Activated naive CD4-positive, alpha-beta T cell treated with anti-CD3 and anti-CD28 coated beads for 36 hours (primary cell): ENCODE measurements at regions not wholly inside any gene's neighbourhood (a gene's known extent, or its start where the extent isn't known, plus 50 kb on each side); places are given as distances from the start of the nearest gene placed in this dataset.

Source experiments
- CTCF ChIA-PET: fragments of 350-600 bp; sonication (Branson Sonifier 250); formaldehyde crosslinking; loops from one replicate; lab custom pipeline; 2021; ENCODE audit warnings: antibody characterized with exemption; lab: Charles Lee
- DNase-seq: peaks from one replicate; pipeline ENCODE4 v3.0.0-alpha.2; 2020
- H3K27ac Mint-ChIP-seq: one replicate; pipeline ENCODE4 v1.8.0; 2021; ENCODE audit warnings: mild to moderate bottlenecking, mixed read lengths
- H3K27me3 Mint-ChIP-seq: one replicate; pipeline ENCODE4 v1.8.0; 2021; ENCODE audit warnings: low read depth, mixed read lengths
- H3K36me3 Mint-ChIP-seq: one replicate; pipeline ENCODE4 v1.8.0; 2021; ENCODE audit warnings: low read depth, mixed read lengths
- H3K4me1 Mint-ChIP-seq: one replicate; pipeline ENCODE4 v1.8.0; 2021; ENCODE audit warnings: low read depth, mixed read lengths
- H3K4me3 Mint-ChIP-seq: one replicate; pipeline ENCODE4 v1.8.0; 2021; ENCODE audit warnings: mild to moderate bottlenecking, moderate library complexity, mixed read lengths
- H3K9me3 Mint-ChIP-seq: one replicate; pipeline ENCODE4 v1.8.0; 2021; ENCODE audit warnings: mixed read lengths
- intact Hi-C: fragments of 100-400 bp; cut with micrococcal nuclease; formaldehyde crosslinking; loops from one replicate; pipeline ENCODE4 v1.15.1; 2023

DNA sequence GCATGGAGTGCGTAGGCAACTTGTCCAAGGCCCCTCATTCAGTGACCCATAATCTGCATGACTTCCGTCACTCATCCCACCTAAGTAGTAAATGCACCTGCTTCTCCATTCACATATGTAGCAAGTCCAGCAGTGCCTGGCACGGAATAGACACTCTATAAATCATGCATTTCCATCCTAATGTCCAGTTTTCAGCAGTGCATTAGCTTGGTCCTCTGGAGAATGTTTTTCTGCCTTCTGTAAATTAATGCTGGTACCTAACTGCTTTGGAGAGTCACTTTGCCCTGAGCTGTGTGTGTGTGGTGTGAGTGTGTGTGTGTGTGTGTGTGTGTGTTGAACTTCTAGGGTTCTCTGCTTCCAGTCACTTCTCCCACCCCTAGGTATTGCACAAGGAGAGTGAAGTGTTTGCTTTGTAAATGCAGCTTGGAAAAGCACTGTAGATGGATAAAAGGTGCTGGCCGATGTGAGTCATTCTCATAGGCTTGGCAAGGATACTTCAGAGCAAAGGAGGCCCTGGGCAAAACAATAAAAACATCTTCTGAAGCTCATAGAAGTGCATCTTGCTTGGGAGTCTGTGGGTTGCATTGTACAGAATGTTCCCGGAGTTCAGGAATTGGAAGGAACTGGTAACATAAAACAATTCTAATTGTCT, 181.8 kb downstream of the KATNAL1 start:
- Mint-ChIP-seq H3K4me3 (no peak overlapping the region), H3K9me3 (no peaks in the 10 kb centered on the region), H3K4me1 (peaks cover 12% of the 10 kb centered on the region), H3K27ac (no peak overlapping the region), H3K27me3 (no peaks in the 10 kb centered on the region), H3K36me3 (no peaks in the 10 kb centered on the region)
- intact Hi-C loops = no loop called here
- CTCF ChIA-PET = interaction anchor here (1.5 to 3.1 kb wide), 2 partner anchors 10 kb away, joined by 4 to 9 read pairs; no protein-coding TSS in a partner anchor
- DNase-seq = no peak

DNA sequence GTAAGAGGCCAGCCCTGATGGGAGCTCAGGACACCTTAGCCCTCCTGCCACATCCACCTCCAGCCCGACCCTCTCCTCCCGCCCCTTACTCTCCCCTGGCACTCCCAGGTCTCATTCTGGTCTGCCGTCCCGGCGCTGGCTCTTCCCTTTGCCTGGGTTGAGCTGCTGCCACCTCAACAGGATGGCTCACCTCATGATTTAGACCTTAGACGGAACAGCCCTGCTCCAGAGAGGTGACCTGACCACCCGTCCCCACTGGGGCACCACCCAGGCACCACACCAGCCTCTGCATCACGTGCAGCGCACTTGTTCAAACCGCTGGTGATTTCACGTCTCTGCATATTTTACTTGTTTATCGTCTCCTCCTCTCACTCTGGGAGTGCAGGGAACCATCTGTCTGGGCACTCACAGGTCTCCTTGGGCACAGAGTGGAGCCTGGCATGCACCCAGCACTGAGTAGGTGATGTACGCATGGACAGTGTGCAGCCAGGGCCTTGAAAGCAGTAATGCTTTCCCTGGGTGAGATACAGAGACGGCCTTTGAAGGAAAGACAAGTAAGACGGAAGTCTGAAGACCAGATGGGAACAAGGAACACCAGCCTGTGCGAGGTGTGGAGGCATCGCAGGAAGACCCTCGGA, 183.1 kb downstream of the KATNAL1 start:
- Mint-ChIP-seq H3K4me1 (peaks cover 25% of the 10 kb centered on the region), H3K36me3 (no peaks in the 10 kb centered on the region), H3K4me3 (no peak overlapping the region), H3K9me3 (no peaks in the 10 kb centered on the region), H3K27me3 (no peaks in the 10 kb centered on the region), H3K27ac (no peak overlapping the region)
- CTCF ChIA-PET = interaction anchor here (1.2 to 6.0 kb wide), 3 partner anchors 7 to 13 kb away, joined by 5 to 61 read pairs (median 9); no protein-coding TSS in a partner anchor
- intact Hi-C loops = no loop called here
- DNase-seq = no peak

DNA sequence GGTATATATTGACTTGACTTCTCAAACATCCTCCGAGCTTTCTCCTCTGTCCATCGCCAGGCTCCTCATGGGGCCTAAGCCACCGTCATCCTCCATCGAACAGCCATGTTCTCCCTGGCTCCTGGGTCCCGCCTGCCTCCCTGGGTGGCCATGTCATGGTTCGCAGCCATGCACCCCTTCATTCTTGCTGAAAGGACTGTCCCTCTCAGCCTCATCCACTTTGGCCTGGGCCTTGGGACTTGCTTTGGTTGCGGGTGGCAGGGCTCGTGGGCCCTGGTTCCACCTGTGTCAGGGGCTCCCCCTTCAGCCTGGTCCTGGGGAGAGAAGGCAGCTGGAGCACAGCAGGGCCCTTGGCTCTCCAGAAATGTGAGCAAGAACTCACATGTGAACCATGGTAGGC, 183.8 kb downstream of the KATNAL1 start:
- CTCF ChIA-PET = interaction anchor here (0.9 to 6.0 kb wide), 3 partner anchors 8 to 11 kb away, joined by 4 to 61 read pairs (median 9); no protein-coding TSS in a partner anchor
- Mint-ChIP-seq H3K4me3 (no peak overlapping the region), H3K36me3 (no peaks in the 10 kb centered on the region), H3K27me3 (no peaks in the 10 kb centered on the region), H3K9me3 (no peaks in the 10 kb centered on the region), H3K27ac (no peak overlapping the region), H3K4me1 (peaks cover 28% of the 10 kb centered on the region)
- no peak for DNase-seq
- intact Hi-C loops = no loop called here

DNA sequence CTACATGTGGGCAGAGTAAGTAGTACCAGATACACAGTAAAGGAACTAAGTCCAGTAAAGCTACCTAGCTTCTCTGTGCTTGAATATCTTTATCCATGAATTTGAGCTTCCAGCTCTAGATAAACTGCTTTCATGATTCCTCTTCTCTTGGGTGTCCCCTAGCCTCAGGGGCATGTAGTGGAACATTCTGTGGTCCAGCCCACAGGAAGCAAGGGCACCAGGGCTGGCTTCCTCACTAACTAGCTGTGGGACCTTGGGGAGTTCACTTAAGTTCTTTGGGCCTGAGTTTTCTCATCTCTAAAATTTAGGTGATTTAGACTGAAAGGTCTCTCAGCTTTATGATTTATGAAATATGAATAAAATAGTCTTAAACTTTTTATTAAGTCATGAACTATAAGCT, 185.7 kb downstream of the KATNAL1 start:
- intact Hi-C loops = loop anchor here (2.0 kb wide), 1 partner anchor 25 kb away; no protein-coding TSS in a partner anchor
- Mint-ChIP-seq H3K4me3 (no peak overlapping the region), H3K4me1 (peaks cover 32% of the 10 kb centered on the region), H3K27ac (no peak overlapping the region), H3K9me3 (no peaks in the 10 kb centered on the region), H3K36me3 (no peaks in the 10 kb centered on the region), H3K27me3 (no peaks in the 10 kb centered on the region)
- no peak for DNase-seq
- CTCF ChIA-PET = interaction anchor here (0.6 to 6.0 kb wide), 10 partner anchors 10 to 214 kb away, joined by 3 to 61 read pairs (median 3); no protein-coding TSS in a partner anchor

DNA sequence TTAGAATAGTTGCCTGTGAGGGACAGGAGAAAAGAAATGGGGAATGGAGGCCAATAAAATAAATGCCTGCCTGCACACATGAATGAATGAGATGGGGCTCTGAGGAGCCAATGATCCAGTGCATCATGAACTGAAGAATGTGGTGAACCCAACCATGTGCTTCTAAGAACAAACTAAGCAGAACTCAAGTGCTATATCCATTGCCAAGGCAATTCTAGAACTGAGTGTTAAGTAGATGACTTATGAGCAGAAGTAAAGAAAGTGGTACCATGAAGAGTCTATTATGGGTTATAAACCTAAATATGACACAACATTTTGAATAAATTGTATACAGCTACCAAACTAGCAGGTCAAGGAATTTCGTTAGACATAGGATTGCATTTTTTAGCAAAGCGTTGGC, 186.1 kb downstream of the KATNAL1 start:
- Mint-ChIP-seq H3K27me3 (no peaks in the 10 kb centered on the region), H3K4me3 (no peak overlapping the region), H3K36me3 (no peaks in the 10 kb centered on the region), H3K9me3 (no peaks in the 10 kb centered on the region), H3K4me1 (peaks cover 32% of the 10 kb centered on the region), H3K27ac (no peak overlapping the region)
- intact Hi-C loops = loop anchor here (2.0 kb wide), 1 partner anchor 26 kb away; no protein-coding TSS in a partner anchor
- DNase-seq = no peak
- CTCF ChIA-PET = interaction anchor here (0.6 to 6.0 kb wide), 9 partner anchors 10 to 214 kb away, joined by 3 to 61 read pairs (median 3); no protein-coding TSS in a partner anchor

DNA sequence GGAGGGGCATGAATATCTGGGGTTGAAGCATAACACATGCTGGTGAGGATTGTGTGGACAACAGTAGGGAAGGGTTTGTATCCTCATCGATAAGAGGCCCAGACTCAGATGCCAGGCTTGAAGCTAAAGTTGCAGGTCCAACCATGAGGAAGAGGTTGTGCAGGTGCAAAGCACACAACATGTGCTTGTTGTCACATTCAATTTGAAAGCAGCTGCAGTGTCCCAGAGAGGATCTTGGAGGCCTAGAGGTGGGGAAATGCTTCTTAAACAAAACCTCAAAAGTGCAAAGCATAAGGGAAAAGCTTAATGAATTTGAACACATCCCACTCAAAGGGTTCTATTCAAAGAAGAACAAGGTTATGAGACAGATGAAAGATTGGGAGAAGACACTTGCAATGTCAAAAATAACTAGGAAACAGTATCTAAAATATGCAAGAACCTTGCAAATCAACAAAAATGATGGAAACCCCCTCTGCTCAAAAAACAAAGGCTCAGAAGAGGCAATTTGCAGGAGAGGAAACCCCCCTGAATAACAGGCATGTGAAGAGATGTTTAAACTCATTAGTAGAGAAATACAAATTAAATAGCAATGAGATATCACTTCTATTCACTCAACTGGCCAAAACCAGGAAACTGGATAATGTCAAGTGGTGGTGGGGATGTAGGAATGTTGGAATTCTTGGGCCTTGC, 187.1 kb downstream of the KATNAL1 start:
- no peak for DNase-seq
- no peaks in the 10 kb centered on the region for H3K36me3 Mint-ChIP-seq
- no peak overlapping the region for H3K4me3 Mint-ChIP-seq
- H3K27ac Mint-ChIP-seq = no peak overlapping the region
- H3K9me3 Mint-ChIP-seq = no peaks in the 10 kb centered on the region
- peaks cover 37% of the 10 kb centered on the region for H3K4me1 Mint-ChIP-seq
- no peaks in the 10 kb centered on the region for H3K27me3 Mint-ChIP-seq
- CTCF ChIA-PET = interaction anchor here (6.0 kb wide), 1 partner anchor 11 kb away, joined by 61 read pairs; no protein-coding TSS in a partner anchor
- intact Hi-C loops = loop anchor here (2.0 kb wide), 1 partner anchor 27 kb away; no protein-coding TSS in a partner anchor

DNA sequence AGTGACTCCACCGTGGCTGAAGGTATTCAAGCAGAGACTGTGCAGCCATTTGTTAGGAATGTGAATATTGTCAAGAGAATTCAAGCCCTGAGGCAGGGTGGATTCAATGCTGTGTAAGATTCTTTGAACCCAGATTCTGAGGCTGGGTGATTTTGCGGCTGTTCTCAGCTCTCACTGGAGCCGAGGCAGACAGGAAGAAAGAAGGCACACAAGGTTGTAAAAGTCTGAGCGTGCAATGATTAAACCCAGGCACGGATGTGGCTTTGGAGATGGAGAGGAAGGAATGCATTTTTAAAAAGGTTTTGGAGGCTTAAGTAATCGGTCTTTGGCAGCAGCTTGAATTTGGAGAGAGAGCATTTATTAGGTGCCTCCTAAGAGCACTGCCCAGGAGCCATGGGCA, 187.9 kb downstream of the KATNAL1 start:
- H3K27me3 Mint-ChIP-seq = no peaks in the 10 kb centered on the region
- DNase-seq = peak; percentile 67
- no peak overlapping the region for H3K4me3 Mint-ChIP-seq
- intact Hi-C loops = loop anchor here (5.0 kb wide), 3 partner anchors 38 to 928 kb away; partner anchors contain the start of gene KATNAL1
- H3K4me1 Mint-ChIP-seq = peaks cover 40% of the 10 kb centered on the region
- H3K27ac Mint-ChIP-seq = peak overlapping the region; percentile 38
- H3K36me3 Mint-ChIP-seq = no peaks in the 10 kb centered on the region
- CTCF ChIA-PET = interaction anchor here (0.6 to 6.0 kb wide), 2 partner anchors 12 to 126 kb away, joined by 3 to 61 read pairs; no protein-coding TSS in a partner anchor
- no peaks in the 10 kb centered on the region for H3K9me3 Mint-ChIP-seq

DNA sequence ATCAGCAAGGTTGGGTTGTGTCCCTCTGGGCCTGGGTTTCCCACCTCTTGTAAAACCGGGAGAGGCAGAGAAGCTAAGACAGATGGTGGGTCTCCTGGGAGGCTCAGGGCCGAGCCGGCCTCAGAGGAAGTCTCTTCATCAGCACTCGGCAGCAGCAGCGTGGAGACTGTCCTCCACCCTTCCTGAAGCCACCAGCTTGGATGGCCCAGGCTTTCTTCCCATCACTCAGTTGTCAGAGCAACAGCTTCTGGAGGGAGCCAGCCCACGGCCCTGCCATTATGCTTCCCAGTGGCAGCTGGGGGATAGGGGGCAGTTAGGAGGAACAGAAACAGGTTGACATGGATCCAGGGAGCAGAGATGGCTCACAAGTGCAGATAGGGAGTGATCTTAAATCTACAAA, 191.0 kb downstream of the KATNAL1 start:
- no peak for DNase-seq
- H3K4me1 Mint-ChIP-seq = peaks cover 53% of the 10 kb centered on the region
- no peaks in the 10 kb centered on the region for H3K36me3 Mint-ChIP-seq
- no peak overlapping the region for H3K27ac Mint-ChIP-seq
- CTCF ChIA-PET = interaction anchor here (1.1 to 8.2 kb wide), 11 partner anchors 8 to 344 kb away, joined by 4 to 143 read pairs (median 9); no protein-coding TSS in a partner anchor
- no peak overlapping the region for H3K4me3 Mint-ChIP-seq
- intact Hi-C loops = loop anchor here (5.0 kb wide), 3 partner anchors 41 to 931 kb away; partner anchors contain the start of gene KATNAL1
- H3K27me3 Mint-ChIP-seq = no peaks in the 10 kb centered on the region
- no peaks in the 10 kb centered on the region for H3K9me3 Mint-ChIP-seq

DNA sequence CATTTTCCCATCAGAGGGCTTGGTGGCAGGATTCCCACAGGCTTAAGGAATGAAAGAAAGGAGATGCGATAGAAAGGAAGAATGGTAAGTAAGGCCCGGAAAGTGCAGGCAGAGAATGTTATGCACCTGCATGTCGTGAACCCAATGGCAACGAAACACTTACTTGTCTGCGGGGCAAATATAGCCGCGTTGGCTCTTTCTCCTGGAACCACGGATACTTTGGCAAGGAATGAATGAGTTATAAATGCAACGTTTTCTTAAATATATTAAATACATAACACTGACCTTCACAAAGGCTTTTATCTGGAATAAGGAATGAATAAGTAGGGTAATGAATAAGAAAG, 192.1 kb downstream of the KATNAL1 start:
- Mint-ChIP-seq H3K4me3 (peak overlapping the region; percentile 63), H3K9me3 (no peaks in the 10 kb centered on the region), H3K36me3 (no peaks in the 10 kb centered on the region), H3K27ac (no peak overlapping the region), H3K27me3 (no peaks in the 10 kb centered on the region), H3K4me1 (peaks cover 41% of the 10 kb centered on the region)
- no peak for DNase-seq
- CTCF ChIA-PET = interaction anchor here (0.5 to 8.2 kb wide), 27 partner anchors 9 to 624 kb away, joined by 3 to 143 read pairs (median 5); partner anchors contain the start of gene UBL3
- intact Hi-C loops = loop anchor here (1.0 to 5.0 kb wide), 5 partner anchors 42 to 932 kb away; partner anchors contain the start of genes KATNAL1 and SLC7A1

DNA sequence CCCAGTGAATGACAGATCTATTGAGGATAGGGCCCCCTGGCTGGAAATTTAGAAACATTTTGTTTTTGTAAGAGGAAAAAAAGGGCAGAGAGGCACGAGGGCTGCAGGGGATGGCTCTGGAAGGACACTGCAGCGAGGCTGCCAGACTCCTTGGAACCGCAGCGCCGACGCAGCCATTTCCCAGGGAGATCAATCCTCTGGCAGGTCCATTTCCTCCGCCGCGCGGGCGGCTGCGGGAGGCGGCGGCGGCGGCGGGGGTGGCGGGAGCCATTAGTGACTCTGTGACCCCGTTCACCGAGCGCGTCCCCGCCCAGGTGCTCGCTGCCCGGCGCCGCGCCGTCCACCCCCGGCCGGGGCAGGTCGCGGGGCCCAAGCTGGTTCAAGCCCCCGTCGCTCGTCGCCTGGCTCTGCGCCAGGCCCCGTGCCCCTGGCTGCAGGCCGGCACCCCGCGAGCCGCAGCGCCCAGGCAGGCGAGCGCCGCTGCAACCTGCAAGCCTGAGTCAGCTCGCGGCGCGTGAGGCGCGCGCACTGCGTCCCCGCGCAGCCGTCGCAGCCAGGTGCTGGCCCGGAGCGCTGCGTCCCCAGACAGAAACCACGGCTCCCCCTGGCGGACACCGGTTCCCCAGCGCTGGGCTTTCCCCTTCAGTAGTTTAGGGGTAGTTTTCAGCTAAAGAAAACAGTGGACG, 192.6 kb downstream of the KATNAL1 start:
- intact Hi-C loops = loop anchor here (1.0 to 5.0 kb wide), 6 partner anchors 43 to 933 kb away; partner anchors contain the start of genes KATNAL1 and SLC7A1
- CTCF ChIA-PET = interaction anchor here (0.5 to 8.2 kb wide), 32 partner anchors 9 to 625 kb away, joined by 3 to 143 read pairs (median 4); partner anchors contain the start of gene UBL3
- peak; percentile 94 for DNase-seq
- no peaks in the 10 kb centered on the region for H3K9me3 Mint-ChIP-seq
- peaks cover 36% of the 10 kb centered on the region for H3K4me1 Mint-ChIP-seq
- H3K27ac Mint-ChIP-seq = no peak overlapping the region
- H3K36me3 Mint-ChIP-seq = no peaks in the 10 kb centered on the region
- H3K4me3 Mint-ChIP-seq = peak overlapping the region; percentile 69
- H3K27me3 Mint-ChIP-seq = no peaks in the 10 kb centered on the region

DNA sequence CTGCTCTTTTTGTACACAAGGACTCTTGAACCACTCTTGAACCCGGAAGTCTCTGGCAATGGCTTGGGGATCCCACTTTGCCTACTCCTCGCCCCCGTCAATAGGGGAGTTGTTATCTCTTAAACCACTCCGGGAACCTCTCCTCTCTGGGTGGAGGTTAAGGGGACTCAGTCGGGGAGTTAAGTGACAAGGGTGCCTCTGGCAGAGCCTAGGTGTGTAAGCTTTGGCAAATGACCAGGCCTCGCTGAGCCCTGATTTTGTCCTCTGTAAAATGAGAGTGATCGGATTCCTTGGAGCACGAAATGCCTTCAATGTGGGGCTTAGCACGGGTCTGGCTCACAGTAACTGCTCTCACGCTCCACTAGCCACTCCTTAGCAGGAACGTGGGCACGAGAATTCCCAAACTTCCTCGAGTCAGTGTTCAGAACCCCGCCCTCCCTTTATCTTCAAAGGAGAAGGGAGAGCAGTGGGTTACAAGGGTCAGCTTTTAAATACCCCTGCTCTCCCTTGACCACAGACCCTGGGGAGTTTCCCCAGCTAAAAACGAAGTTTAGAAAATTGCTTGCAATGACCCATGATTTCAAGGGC, 193.3 kb downstream of the KATNAL1 start:
- Mint-ChIP-seq H3K27ac (no peak overlapping the region), H3K9me3 (no peaks in the 10 kb centered on the region), H3K4me3 (peak overlapping the region; percentile 69), H3K4me1 (peaks cover 30% of the 10 kb centered on the region), H3K36me3 (no peaks in the 10 kb centered on the region), H3K27me3 (no peaks in the 10 kb centered on the region)
- DNase-seq = no peak
- CTCF ChIA-PET = interaction anchor here (0.6 to 8.2 kb wide), 20 partner anchors 10 to 555 kb away, joined by 3 to 143 read pairs (median 6); partner anchors contain the start of gene UBL3
- intact Hi-C loops = loop anchor here (1.0 to 5.0 kb wide), 7 partner anchors 179 to 606 kb away; partner anchors contain the start of genes SLC7A1 and UBL3
